HCT116 (cell line): ENCODE measurements at regions not wholly inside any gene's neighbourhood (a gene's known extent, or its start where the extent isn't known, plus 50 kb on each side); places are given as distances from the start of the nearest gene placed in this dataset.

ENCODE experiments used
- ATAC-seq: fragments of 200-7000 bp; cut with Tn5 transposase; 2 replicates; pipeline ENCODE4 v1.9.1; 2020; ENCODE audit warnings: mild to moderate bottlenecking, moderate library complexity
- BruUV-seq: library from RNA; stranded (reverse); fragments of 400-500 nt; replicated peaks from 2 replicates; lab custom pipeline; 2021; lab: Mats Ljungman, UMichigan
- CTCF ChIA-PET: fragments of 300-600 bp; sonication (Branson Sonifier 250); formaldehyde crosslinking; loops from one replicate; lab custom pipeline; 2021; ENCODE audit warnings: antibody characterized with exemption; lab: Charles Lee
- POLR2A ChIA-PET: fragments of 300-600, 350-600 bp; sonication (Branson Sonifier 250); formaldehyde crosslinking; loops from one replicate; lab custom pipeline; 2021; ENCODE audit warnings: antibody characterized with exemption; lab: Charles Lee
- RAD21 ChIA-PET, 2 experiments: fragments of 300-600 bp; sonication (Branson Sonifier 250); formaldehyde crosslinking; loops; one replicate each; lab custom pipeline; 2023; ENCODE audit warnings: low total read pairs in 2 of 2; ENCODE audit not compliant: uncharacterized antibody in 2 of 2, unreplicated experiment in 2 of 2, low non-redundant PET in 1 of 2; lab: Charles Lee
- DNase-seq: peaks from one replicate; pipeline ENCODE4 v3.0.0-alpha.2; 2010; ENCODE audit warnings: low read depth, low spot score
- H2AFZ ChIP-seq: fragments of 200-600 bp; shearing (Covaris generic), sonication (generic); 2 replicates; pipeline ENCODE4 v1.6.1; 2017; ENCODE audit warnings: low read depth, mixed run types, mixed read lengths, antibody characterized with exemption, low read length; ENCODE audit not compliant: poor library complexity, severe bottlenecking
- H3K27ac ChIP-seq: 2 replicates; pipeline ENCODE4 v1.5.1; 2012; ENCODE audit warnings: low read depth, low read length
- H3K27me3 ChIP-seq: fragments of 200-600 bp; sonication (generic); 2 replicates; pipeline ENCODE4 v1.6.1; 2016; ENCODE audit warnings: mixed run types, low read length, mixed read lengths; ENCODE audit not compliant: insufficient read depth
- H3K36me3 ChIP-seq, 2 experiments: fragments of 200-500 bp in 1 of 2; fragments of 200-600 bp in 1 of 2; sonication (Bioruptor generic) in 1 of 2; sonication (generic) in 1 of 2; 2 replicates each; pipeline versions ENCODE4 v1.5.1 to v1.6.1; 2014 to 2016; ENCODE audit warnings: low read length in 2 of 2, inconsistent platforms in 1 of 2, mixed read lengths in 1 of 2, mixed run types in 1 of 2; ENCODE audit not compliant: insufficient read depth in 2 of 2, control insufficient read depth in 1 of 2
- H3K4me1 ChIP-seq, 2 experiments: fragments of 200-600 bp in 1 of 2; sonication (generic) in 1 of 2; 2 replicates each; pipeline versions ENCODE4 v1.5.1 to v1.6.1; 2012 to 2017; ENCODE audit warnings: low read length in 2 of 2, inconsistent platforms in 1 of 2, mild to moderate bottlenecking in 1 of 2, mixed read lengths in 1 of 2, mixed run types in 1 of 2, moderate library complexity in 1 of 2; ENCODE audit not compliant: insufficient read depth in 2 of 2, control insufficient read depth in 1 of 2
- H3K4me2 ChIP-seq: fragments of 200-600 bp; sonication (generic); 2 replicates; pipeline ENCODE4 v1.6.1; 2017; ENCODE audit warnings: mixed run types, low read length, mixed read lengths
- H3K4me3 ChIP-seq, 2 experiments: fragments of 200-600 bp in 1 of 2; sonication (generic) in 1 of 2; replicated peaks in 1 of 2; 2 replicates each; pipeline ENCODE4 v1.5.1; 2011 to 2016; ENCODE audit warnings: low read length in 2 of 2, control low read depth in 1 of 2, low read depth in 1 of 2, mild to moderate bottlenecking in 1 of 2, mixed read lengths in 1 of 2, mixed run types in 1 of 2
- H3K79me2 ChIP-seq: fragments of 200-600 bp; sonication (generic); 2 replicates; pipeline ENCODE4 v1.6.1; 2017; ENCODE audit warnings: mild to moderate bottlenecking, mixed run types, low read length, moderate library complexity, mixed read lengths; ENCODE audit not compliant: insufficient read depth
- H3K9ac ChIP-seq: fragments of 200-600 bp; sonication (generic); 2 replicates; pipeline ENCODE4 v1.6.1; 2016; ENCODE audit warnings: low read length, mixed read lengths
- H3K9me2 ChIP-seq: fragments of 200-600 bp; sonication (generic), shearing (Covaris generic); 2 replicates; pipeline ENCODE4 v1.6.1; 2017; ENCODE audit warnings: mixed run types, mild to moderate bottlenecking, moderate library complexity; ENCODE audit not compliant: insufficient read depth
- H3K9me3 ChIP-seq, 2 experiments: fragments of 200-500 bp in 1 of 2; fragments of 200-600 bp in 1 of 2; sonication (Bioruptor generic) in 1 of 2; sonication (generic) in 1 of 2; 2 replicates each; pipeline ENCODE4 v1.6.1; 2014 to 2017; ENCODE audit warnings: low read length in 2 of 2, mixed read lengths in 2 of 2, inconsistent platforms in 1 of 2, low read depth in 1 of 2, mild to moderate bottlenecking in 1 of 2, mixed run types in 1 of 2, moderate library complexity in 1 of 2; ENCODE audit not compliant: control insufficient read depth in 1 of 2, insufficient read depth in 1 of 2
- H4K20me1 ChIP-seq: fragments of 200-600 bp; sonication (generic), shearing (Covaris generic); 2 replicates; pipeline ENCODE4 v1.6.1; 2017; ENCODE audit warnings: mixed run types, mild to moderate bottlenecking, moderate library complexity; ENCODE audit not compliant: insufficient read depth
- ATF3 ChIP-seq: IDR thresholded peaks from 2 replicates; pipeline ENCODE4 v1.6.1; 2012
- CEBPB ChIP-seq: IDR thresholded peaks from 2 replicates; pipeline ENCODE4 v1.6.1; 2012; ENCODE audit warnings: low read depth
- CTCF ChIP-seq, 3 experiments: fragments of 200-600 bp in 1 of 3; sonication (generic) in 1 of 3; IDR thresholded peaks in 2 of 3; conservative IDR thresholded peaks in 1 of 3; 2 replicates each; pipeline ENCODE4 v1.5.1; 2012 to 2017; ENCODE audit warnings: low read depth in 2 of 3, low read length in 2 of 3, antibody characterized with exemption in 1 of 3, borderline replicate concordance in 1 of 3, control low read depth in 1 of 3, mild to moderate bottlenecking in 1 of 3, mixed read lengths in 1 of 3, mixed run types in 1 of 3, moderate library complexity in 1 of 3; ENCODE audit not compliant: insufficient read depth in 1 of 3
- EGR1 ChIP-seq: IDR thresholded peaks from 2 replicates; pipeline ENCODE4 v1.6.1; 2012; ENCODE audit warnings: low read depth
- ELF1 ChIP-seq: IDR thresholded peaks from 2 replicates; pipeline ENCODE4 v1.6.1; 2012; ENCODE audit warnings: low read depth, borderline replicate concordance
- EZH2 ChIP-seq: fragments of 200-600 bp; sonication (generic); IDR thresholded peaks from 2 replicates; pipeline ENCODE4 v1.6.1; 2017; ENCODE audit warnings: antibody characterized with exemption, mixed run types
- JUND ChIP-seq: IDR thresholded peaks from 2 replicates; pipeline ENCODE4 v1.6.1; 2012
- MAX ChIP-seq: IDR thresholded peaks from 2 replicates; pipeline ENCODE4 v1.6.1; 2012
- POLR2A ChIP-seq: IDR thresholded peaks from 2 replicates; pipeline ENCODE4 v1.7.0; 2011; ENCODE audit warnings: borderline replicate concordance; ENCODE audit not compliant: insufficient read depth, insufficient read length; ENCODE audit errors: extremely low read depth
- POLR2AphosphoS5 ChIP-seq: IDR thresholded peaks from 2 replicates; pipeline ENCODE4 v1.6.1; 2011; ENCODE audit warnings: mild to moderate bottlenecking, low read depth, low read length, moderate library complexity
- RAD21 ChIP-seq: IDR thresholded peaks from 2 replicates; pipeline ENCODE4 v1.6.1; 2012; ENCODE audit warnings: low read depth, mild to moderate bottlenecking
- REST ChIP-seq: IDR thresholded peaks from 2 replicates; pipeline ENCODE4 v1.6.1; 2012; ENCODE audit warnings: low read depth
- SP1 ChIP-seq: IDR thresholded peaks from 2 replicates; pipeline ENCODE4 v1.6.1; 2012; ENCODE audit warnings: low read depth
- TCF7L2 ChIP-seq: IDR thresholded peaks from 2 replicates; pipeline ENCODE4 v1.7.0; 2011; ENCODE audit warnings: borderline replicate concordance, inconsistent platforms; ENCODE audit not compliant: insufficient read depth, insufficient read length; ENCODE audit errors: extremely low read depth
- YY1 ChIP-seq: IDR thresholded peaks from 2 replicates; pipeline ENCODE4 v1.6.1; 2011; ENCODE audit warnings: low read length, low read depth, moderate library complexity, mild to moderate bottlenecking; ENCODE audit not compliant: insufficient replicate concordance; ENCODE audit errors: extremely low read depth
- ZFX ChIP-seq: fragments of 450-650 bp; IDR thresholded peaks from 2 replicates; pipeline ENCODE4 v1.6.1; 2017
- ZNF274 ChIP-seq: fragments of 200-500 bp; sonication (Bioruptor generic); IDR thresholded peaks from 2 replicates; pipeline ENCODE4 v1.6.1; 2014; ENCODE audit warnings: mild to moderate bottlenecking, low read depth, low read length, inconsistent platforms
- intact Hi-C: fragments of 100-400 bp; cut with micrococcal nuclease; formaldehyde crosslinking; loops from 2 replicates; pipeline ENCODE4 v1.10.0; 2022

GRCh38 chr3:80994085-80994665 is 767.3 kb downstream of the GBE1 start:
- no peaks in the 10 kb centered on the region for H3K9me2 ChIP-seq
- ChIA-PET CTCF (no interaction called here), POLR2A (no interaction called here), RAD21 (no interaction called here)
- intact Hi-C loops, result no loop called here
- DNase-seq (no peak), ATAC-seq (no peak)
- BruUV-seq, result no TSS peak
- no peak overlapping the region for H2AFZ ChIP-seq
- H3K4me2 ChIP-seq, result no peak overlapping the region
- no peaks in the 10 kb centered on the region for H3K4me1 ChIP-seq
- H3K79me2 ChIP-seq, result no peaks in the 10 kb centered on the region
- no peak overlapping the region for H3K4me3 ChIP-seq
- no peaks in the 10 kb centered on the region for H3K36me3 ChIP-seq
- no peaks in the 10 kb centered on the region for H4K20me1 ChIP-seq
- TF ChIP-seq EZH2 (no peak), POLR2A (no peak), SP1 (no peak), RAD21 (no peak), TCF7L2 (no peak), REST (no peak), ZNF274 (no peak), YY1 (no peak), ZFX (no peak), POLR2AphosphoS5 (no peak), JUND (no peak), CEBPB (no peak), ELF1 (no peak), CTCF (IDR thresholded peaks at IDR 0.05 in 2 of 3, conservative IDR thresholded peaks at IDR 0.05 in 1 of 3; ENCODE audit: borderline replicate concordance in 1 of 3, insufficient read depth in 1 of 3, low read depth in 2 of 3, low read length in 2 of 3) (no peak), ATF3 (no peak), MAX (no peak), EGR1 (no peak)
- no peak overlapping the region for H3K27ac ChIP-seq
- H3K9me3 ChIP-seq, result peaks cover 5 to 19% of the 10 kb centered on the region in 2 experiments; a peak in 2 of 4 replicates
- no peak overlapping the region for H3K9ac ChIP-seq
- no peaks in the 10 kb centered on the region for H3K27me3 ChIP-seq
